Lower leg skin (tissue), 4 donors: ENCODE measurements at regions not wholly inside any gene's neighbourhood (a gene's known extent, or its start where the extent isn't known, plus 50 kb on each side); places are given as distances from the start of the nearest gene placed in this dataset.
A peak's percentile ranks its signal among the peaks of the same experiment; 100 is the strongest.

ENCODE experiments used
- DNase-seq, 2 donors: peaks; one replicate each; pipeline ENCODE4 v3.0.0-alpha.2; 2019; ENCODE audit warnings: low spot score in 2 of 2
- H3K4me3 ChIP-seq: fragments of 200-600 bp; sonication (generic); 2 replicates; pipeline ENCODE4 v1.5.1; 2017; ENCODE audit warnings: mild to moderate bottlenecking, low read depth; ENCODE audit not compliant: poor library complexity, severe bottlenecking
- POLR2A ChIP-seq, 2 donors: fragments of 450-650 bp; IDR thresholded peaks; one replicate each; pipeline ENCODE4 v1.6.1; 2016 to 2017; ENCODE audit warnings: antibody characterized with exemption in 2 of 2, mild to moderate bottlenecking in 1 of 2, moderate library complexity in 1 of 2
- WGBS, 2 donors: methylation state at CpG; one replicate each; pipeline ENCODE4 v1.1.5; 2018; 5-methylcytosine and 5-hydroxymethylcytosine counted together
- intact Hi-C: fragments of 100-400 bp; cut with DNase I; formaldehyde crosslinking; loops from one replicate; pipeline ENCODE4 v1.15.0; 2023; ENCODE audit warnings: low total_unique reads
- TF ChIP-seq, protein P1 (sequence below), 3 donors: fragments of 450-650 bp; IDR thresholded peaks; one replicate each; pipeline ENCODE4 v1.5.1; 2016; ENCODE audit warnings: antibody characterized with exemption in 3 of 3, mild to moderate bottlenecking in 3 of 3, moderate library complexity in 2 of 3

GRCh38 chr3:113147681-113148261 is 63.6 kb upstream of the BOC start:
- DNase-seq: no peak
- no peak overlapping the region for H3K4me3 ChIP-seq
- WGBS, 2 donors: 30% methylated on average over 9 of the region's 9 CpGs
- TF ChIP-seq, protein P1, sequence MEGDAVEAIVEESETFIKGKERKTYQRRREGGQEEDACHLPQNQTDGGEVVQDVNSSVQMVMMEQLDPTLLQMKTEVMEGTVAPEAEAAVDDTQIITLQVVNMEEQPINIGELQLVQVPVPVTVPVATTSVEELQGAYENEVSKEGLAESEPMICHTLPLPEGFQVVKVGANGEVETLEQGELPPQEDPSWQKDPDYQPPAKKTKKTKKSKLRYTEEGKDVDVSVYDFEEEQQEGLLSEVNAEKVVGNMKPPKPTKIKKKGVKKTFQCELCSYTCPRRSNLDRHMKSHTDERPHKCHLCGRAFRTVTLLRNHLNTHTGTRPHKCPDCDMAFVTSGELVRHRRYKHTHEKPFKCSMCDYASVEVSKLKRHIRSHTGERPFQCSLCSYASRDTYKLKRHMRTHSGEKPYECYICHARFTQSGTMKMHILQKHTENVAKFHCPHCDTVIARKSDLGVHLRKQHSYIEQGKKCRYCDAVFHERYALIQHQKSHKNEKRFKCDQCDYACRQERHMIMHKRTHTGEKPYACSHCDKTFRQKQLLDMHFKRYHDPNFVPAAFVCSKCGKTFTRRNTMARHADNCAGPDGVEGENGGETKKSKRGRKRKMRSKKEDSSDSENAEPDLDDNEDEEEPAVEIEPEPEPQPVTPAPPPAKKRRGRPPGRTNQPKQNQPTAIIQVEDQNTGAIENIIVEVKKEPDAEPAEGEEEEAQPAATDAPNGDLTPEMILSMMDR (IDR thresholded peaks at IDR 0.05): no peak
- TF ChIP-seq POLR2A (IDR thresholded peaks at IDR 0.05): no peak
- intact Hi-C loops: no loop called here

DNA sequence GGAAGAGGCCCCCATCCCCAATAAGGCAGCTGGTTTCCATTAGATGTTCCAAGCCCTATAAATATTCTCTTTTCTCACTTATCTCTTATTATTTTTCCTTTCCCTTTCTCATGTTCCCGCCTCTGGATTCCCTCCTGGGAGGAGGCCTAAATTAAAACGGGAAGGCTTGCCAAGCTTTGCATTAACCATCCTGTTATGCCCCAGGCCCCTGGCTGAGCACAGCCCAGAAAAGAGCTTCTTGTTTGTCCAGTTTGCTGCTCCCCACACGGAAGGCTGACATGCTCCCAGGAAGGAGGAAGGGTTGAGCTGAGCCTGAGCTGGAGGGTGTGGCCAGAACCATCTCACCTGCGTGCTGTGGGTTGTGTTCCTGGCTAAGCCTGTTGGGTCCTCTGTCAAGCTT is 63.1 kb upstream of the BOC start:
- intact Hi-C loops: no loop called here
- DNase-seq: peak in 1 of 2 donors; percentile 72
- no peak overlapping the region for H3K4me3 ChIP-seq
- TF ChIP-seq, protein P1 (IDR thresholded peaks at IDR 0.05): no peak
- TF ChIP-seq POLR2A (IDR thresholded peaks at IDR 0.05): no peak
- 9 to 11% methylated on average over 4 of the region's 4 CpGs for WGBS, 2 donors

DNA sequence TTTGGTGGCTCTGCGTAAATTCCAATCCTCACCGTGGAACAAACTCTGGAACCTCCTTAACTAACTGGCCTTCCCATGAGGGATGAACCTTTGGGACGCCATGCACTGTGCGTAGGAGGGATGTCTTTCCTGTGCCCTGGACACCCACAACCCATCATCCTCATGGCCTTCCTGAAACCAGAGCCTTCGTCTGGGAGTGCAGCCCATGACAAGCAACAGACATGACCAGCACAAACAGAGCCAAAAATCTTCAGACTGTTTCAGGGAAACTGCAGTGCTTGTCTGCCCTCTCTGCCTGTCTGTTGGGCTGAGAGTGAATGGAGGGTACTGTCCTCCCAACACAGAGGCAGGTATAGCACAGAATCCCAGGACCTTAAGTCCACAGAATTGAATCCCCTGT is 61.1 kb upstream of the BOC start:
- intact Hi-C loops: no loop called here
- WGBS, 2 donors: 74 to 87% methylated on average over 5 of the region's 5 CpGs

GRCh38 chr3:113151461-113152031 is 59.8 kb upstream of the BOC start:
- WGBS, 2 donors: 51 to 52% methylated on average over 6 of the region's 6 CpGs
- no peak for DNase-seq
- intact Hi-C loops: no loop called here
- H3K4me3 ChIP-seq: no peak overlapping the region
- TF ChIP-seq, protein P1 (IDR thresholded peaks at IDR 0.05): no peak
- no peak for TF ChIP-seq POLR2A (IDR thresholded peaks at IDR 0.05)

More for the DNA sequence above, 61.1 kb upstream of the BOC start:
- H3K4me3 ChIP-seq: no peak overlapping the region
- TF ChIP-seq POLR2A (IDR thresholded peaks at IDR 0.05): no peak
- TF ChIP-seq, protein P1 (IDR thresholded peaks at IDR 0.05): no peak
- no peak for DNase-seq

DNA sequence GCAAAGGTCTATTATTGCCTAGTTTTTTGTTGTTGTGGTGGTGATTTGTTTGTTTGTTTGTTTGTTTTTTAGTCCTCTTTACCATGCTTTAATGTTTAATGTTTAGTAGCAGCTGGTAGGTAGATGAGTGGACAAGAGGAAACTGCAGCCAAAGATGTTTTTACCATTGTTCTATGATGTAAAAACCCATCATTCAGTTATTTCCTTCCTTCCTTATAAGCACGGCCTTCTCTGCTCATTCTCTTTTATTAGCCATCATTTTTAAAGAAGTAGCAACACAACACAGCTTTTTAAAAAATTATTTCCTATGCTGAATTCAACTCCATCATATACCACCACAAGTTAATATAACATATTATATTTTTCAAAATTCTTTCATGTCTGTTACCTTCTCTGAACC is 58.5 kb upstream of the BOC start:
- H3K4me3 ChIP-seq: no peak overlapping the region
- intact Hi-C loops: no loop called here
- no peak for DNase-seq
- 41 to 52% methylated on average over 1 of the region's 1 CpG for WGBS, 2 donors
- TF ChIP-seq POLR2A (IDR thresholded peaks at IDR 0.05): no peak
- TF ChIP-seq, protein P1 (IDR thresholded peaks at IDR 0.05): no peak
